Gastroesophageal sphincter (tissue), 4 donors: ENCODE measurements at regions not wholly inside any gene's neighbourhood (a gene's known extent, or its start where the extent isn't known, plus 50 kb on each side); places are given as distances from the start of the nearest gene placed in this dataset.
A peak's percentile ranks its signal among the peaks of the same experiment; 100 is the strongest.

Source experiments
- ATAC-seq: fragments of 150-250 bp; one replicate; pipeline ENCODE4 v1.9.1; 2016; ENCODE audit warnings: mild to moderate bottlenecking, moderate library complexity
- H3K27ac ChIP-seq, 4 donors: fragments of 200-600 bp; sonication (generic) in 3 of 4; 1 replicate in 3 of 4; 2 replicates in 1 of 4; pipeline ENCODE4 v1.5.1; 2016 to 2019
- H3K27me3 ChIP-seq: fragments of 200-600 bp; sonication (generic); one replicate; pipeline ENCODE4 v1.5.1; 2019
- H3K36me3 ChIP-seq, 2 donors: fragments of 200-600 bp; sonication (generic); one replicate each; pipeline ENCODE4 v1.5.1; 2019; ENCODE audit warnings: control low read depth in 1 of 2
- H3K4me1 ChIP-seq, 3 donors: fragments of 200-600 bp; sonication (generic); 1 replicate in 2 of 3; 2 replicates in 1 of 3; pipeline ENCODE4 v1.5.1; 2016 to 2019; ENCODE audit warnings: control low read depth in 2 of 3
- H3K4me3 ChIP-seq, 2 donors: fragments of 200-600 bp; sonication (generic); one replicate each; pipeline ENCODE4 v1.5.1; 2019; ENCODE audit warnings: mild to moderate bottlenecking in 1 of 2, moderate library complexity in 1 of 2
- H3K9me3 ChIP-seq, 3 donors: fragments of 200-600 bp; sonication (generic); one replicate each; pipeline ENCODE4 v1.5.1; 2017 to 2019; ENCODE audit warnings: control low read depth in 2 of 3
- EP300 ChIP-seq: sonication (generic); formaldehyde crosslinking; IDR thresholded peaks from one replicate; pipeline ENCODE4 v1.6.1; 2017; ENCODE audit warnings: antibody characterized with exemption, mild to moderate bottlenecking
- POLR2A ChIP-seq, 2 donors: fragments of 450-650 bp; IDR thresholded peaks; one replicate each; pipeline ENCODE4 v1.6.1; 2017; ENCODE audit warnings: antibody characterized with exemption in 2 of 2, mild to moderate bottlenecking in 2 of 2, moderate library complexity in 1 of 2
- POLR2AphosphoS5 ChIP-seq: sonication (generic); formaldehyde crosslinking; IDR thresholded peaks from one replicate; pipeline ENCODE4 v1.6.1; 2017; ENCODE audit warnings: antibody characterized with exemption
- WGBS, 2 donors: methylation state at CpG; one replicate each; pipeline ENCODE4 v1.1.5; 2018; ENCODE audit warnings: low coverage in 1 of 2; 5-methylcytosine and 5-hydroxymethylcytosine counted together
- TF ChIP-seq, protein P1 (sequence below), 4 experiments: fragments of 200-600 bp in 2 of 4; fragments of 450-650 bp in 2 of 4; sonication (generic) in 1 of 4; IDR thresholded peaks; one replicate each; pipeline ENCODE4 v1.5.1; 2017 to 2019; ENCODE audit warnings: antibody characterized with exemption in 4 of 4, mild to moderate bottlenecking in 2 of 4, moderate library complexity in 2 of 4

- H3K36me3 ChIP-seq = no peaks in the 10 kb centered on the region
- peaks cover 89% of the 10 kb centered on the region for H3K27me3 ChIP-seq
- 8 to 22% methylated on average over 5 to 6 of the region's 51 CpGs for WGBS, 2 donors
- H3K9me3 ChIP-seq = no peaks in the 10 kb centered on the region
- no peak overlapping the region for H3K27ac ChIP-seq
- no peaks in the 10 kb centered on the region for H3K4me1 ChIP-seq
- no peak overlapping the region for H3K4me3 ChIP-seq
- ATAC-seq = no peak
- no peak for TF ChIP-seq POLR2A (IDR thresholded peaks at IDR 0.05)
- TF ChIP-seq POLR2AphosphoS5 = no peak
- TF ChIP-seq, protein P1, sequence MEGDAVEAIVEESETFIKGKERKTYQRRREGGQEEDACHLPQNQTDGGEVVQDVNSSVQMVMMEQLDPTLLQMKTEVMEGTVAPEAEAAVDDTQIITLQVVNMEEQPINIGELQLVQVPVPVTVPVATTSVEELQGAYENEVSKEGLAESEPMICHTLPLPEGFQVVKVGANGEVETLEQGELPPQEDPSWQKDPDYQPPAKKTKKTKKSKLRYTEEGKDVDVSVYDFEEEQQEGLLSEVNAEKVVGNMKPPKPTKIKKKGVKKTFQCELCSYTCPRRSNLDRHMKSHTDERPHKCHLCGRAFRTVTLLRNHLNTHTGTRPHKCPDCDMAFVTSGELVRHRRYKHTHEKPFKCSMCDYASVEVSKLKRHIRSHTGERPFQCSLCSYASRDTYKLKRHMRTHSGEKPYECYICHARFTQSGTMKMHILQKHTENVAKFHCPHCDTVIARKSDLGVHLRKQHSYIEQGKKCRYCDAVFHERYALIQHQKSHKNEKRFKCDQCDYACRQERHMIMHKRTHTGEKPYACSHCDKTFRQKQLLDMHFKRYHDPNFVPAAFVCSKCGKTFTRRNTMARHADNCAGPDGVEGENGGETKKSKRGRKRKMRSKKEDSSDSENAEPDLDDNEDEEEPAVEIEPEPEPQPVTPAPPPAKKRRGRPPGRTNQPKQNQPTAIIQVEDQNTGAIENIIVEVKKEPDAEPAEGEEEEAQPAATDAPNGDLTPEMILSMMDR (IDR thresholded peaks at IDR 0.05) = no peak
- TF ChIP-seq EP300 = no peak
Observed at GRCh38 chr5:141753143-141753970, 71.3 kb upstream of the ARAP3 start.

DNA sequence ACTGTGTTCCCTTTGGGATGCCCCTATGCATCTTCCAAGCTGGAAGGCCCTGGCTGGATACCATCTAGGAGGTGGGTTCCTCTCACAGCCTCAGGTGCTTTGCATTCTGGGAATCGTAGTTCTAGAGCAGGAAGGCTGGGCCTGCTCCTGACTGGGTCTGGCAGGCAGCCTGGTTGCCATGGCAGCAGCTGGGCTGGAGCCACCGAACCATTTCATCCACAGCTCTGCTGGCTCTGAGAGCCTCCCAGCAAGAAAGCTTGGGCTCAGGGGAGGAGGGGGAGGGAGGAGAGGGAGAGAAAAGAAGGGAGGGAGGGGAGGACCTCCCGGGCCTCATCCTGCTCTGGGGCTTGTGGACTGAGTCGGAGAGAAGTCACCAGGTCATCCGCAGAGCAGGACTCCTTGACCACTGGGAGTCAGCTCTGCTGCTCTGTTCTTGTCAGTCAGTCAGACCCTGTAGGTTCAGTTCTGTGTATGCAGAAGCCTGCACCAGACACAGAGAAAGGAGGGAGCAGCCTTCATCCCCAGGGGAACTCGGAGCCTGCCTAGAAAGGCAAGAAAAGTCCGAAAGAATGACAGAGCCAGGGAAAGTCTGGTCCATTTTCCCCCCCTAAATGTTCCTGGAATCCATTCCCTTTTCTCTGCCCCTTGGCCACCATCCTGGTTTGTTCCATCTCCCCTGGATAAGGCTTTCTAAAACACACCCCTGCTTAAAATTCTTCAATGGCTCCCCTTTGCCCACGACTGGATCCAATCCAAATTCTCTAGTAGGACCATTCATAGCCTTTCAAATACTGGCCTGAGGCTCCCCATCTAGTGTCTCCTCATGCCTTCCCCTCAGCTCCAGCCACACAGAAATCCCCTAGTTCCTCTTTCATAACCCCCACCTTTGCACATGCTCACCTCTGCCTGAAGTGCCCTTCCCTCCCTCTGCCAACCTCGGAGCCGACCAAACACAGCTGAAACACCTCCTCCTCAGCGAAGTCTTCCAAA lies 65.4 kb upstream of the ARAP3 start:
- H3K9me3 ChIP-seq = no peaks in the 10 kb centered on the region
- TF ChIP-seq POLR2AphosphoS5 = no peak
- no peak for TF ChIP-seq EP300
- no peak for TF ChIP-seq POLR2A (IDR thresholded peaks at IDR 0.05)
- TF ChIP-seq, protein P1 (IDR thresholded peaks at IDR 0.05) = no peak
- H3K4me1 ChIP-seq = peaks cover 0 to 10% (median 3%) of the 10 kb centered on the region in 3 donors
- H3K4me3 ChIP-seq = no peak overlapping the region
- H3K27ac ChIP-seq = no peak overlapping the region
- no peaks in the 10 kb centered on the region for H3K36me3 ChIP-seq
- peak; percentile 63 for ATAC-seq
- H3K27me3 ChIP-seq = peaks cover 44% of the 10 kb centered on the region
- WGBS, 2 donors = 16 to 33% methylated on average over 9 of the region's 11 CpGs

DNA sequence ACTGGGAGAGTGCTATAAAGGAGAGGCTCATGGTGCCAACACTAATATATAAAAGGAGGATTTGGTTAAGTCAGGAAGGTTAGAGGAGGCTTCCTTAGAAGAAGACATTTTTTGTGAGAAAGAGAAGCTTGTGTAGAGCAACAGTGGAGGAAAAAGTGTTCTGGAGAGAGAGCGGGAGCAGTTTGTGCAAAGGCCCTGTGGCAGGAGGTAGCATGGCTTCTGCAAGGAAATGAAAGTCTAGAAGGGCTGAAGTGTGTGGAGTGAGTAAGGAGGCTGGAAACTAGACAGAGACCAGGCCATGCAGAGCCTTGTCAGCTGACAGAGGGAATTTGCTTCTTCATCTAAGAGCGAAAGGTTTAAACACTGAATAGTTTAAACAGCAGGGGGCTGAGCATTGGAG lies 64.4 kb upstream of the ARAP3 start:
- no peak overlapping the region for H3K4me3 ChIP-seq
- H3K36me3 ChIP-seq = no peaks in the 10 kb centered on the region
- peaks cover 43% of the 10 kb centered on the region for H3K27me3 ChIP-seq
- no peak overlapping the region for H3K27ac ChIP-seq
- no peaks in the 10 kb centered on the region for H3K9me3 ChIP-seq
- no peak for TF ChIP-seq EP300
- TF ChIP-seq POLR2AphosphoS5 = no peak
- no peak for TF ChIP-seq POLR2A (IDR thresholded peaks at IDR 0.05)
- TF ChIP-seq, protein P1 (IDR thresholded peaks at IDR 0.05) = no peak
- H3K4me1 ChIP-seq = peaks cover 0 to 10% (median 3%) of the 10 kb centered on the region in 3 donors
- 88 to 100% methylated on average over 1 to 2 of the region's 2 CpGs for WGBS, 2 donors
- no peak for ATAC-seq

DNA sequence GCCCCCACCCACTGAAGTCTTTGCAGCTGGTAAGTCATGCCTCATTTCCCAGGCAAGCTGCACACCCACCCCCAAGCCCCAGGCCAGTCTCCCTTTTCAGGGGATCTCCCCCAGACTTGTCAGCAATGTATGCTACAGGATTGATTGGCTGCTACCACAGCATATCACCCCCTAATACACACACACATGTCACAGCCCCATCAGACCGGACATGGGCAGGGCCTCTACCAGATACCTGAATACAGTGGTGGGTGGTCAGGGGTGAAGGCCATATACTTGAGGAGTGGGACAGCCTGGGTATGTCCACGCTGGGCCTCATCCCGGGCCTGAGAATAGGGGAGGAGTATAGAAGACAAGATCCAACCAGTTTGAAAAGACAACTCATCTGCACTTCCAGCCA lies 63.4 kb upstream of the ARAP3 start:
- Histone ChIP-seq H3K27ac (no peak overlapping the region), H3K4me3 (no peak overlapping the region), H3K4me1 (peaks cover 0 to 10% (median 3%) of the 10 kb centered on the region in 3 donors), H3K36me3 (no peaks in the 10 kb centered on the region), H3K9me3 (no peaks in the 10 kb centered on the region), H3K27me3 (peaks cover 39% of the 10 kb centered on the region)
- TF ChIP-seq, protein P1 (IDR thresholded peaks at IDR 0.05) = no peak
- TF ChIP-seq POLR2AphosphoS5 = no peak
- no peak for TF ChIP-seq EP300
- no peak for TF ChIP-seq POLR2A (IDR thresholded peaks at IDR 0.05)
- no peak for ATAC-seq
- 80% methylated on average over 1 of the region's 3 CpGs; no CpG with 5 or more reads in 1 of the 2 donors for WGBS, 2 donors
